HG03108 (cell line): ENCODE measurements at regions not wholly inside any gene's neighbourhood (a gene's known extent, or its start where the extent isn't known, plus 50 kb on each side); places are given as distances from the start of the nearest gene placed in this dataset.
"Not testable (repeated sequence)": the region's sequence is repeated elsewhere in the genome, so short reads cannot be mapped to it uniquely, and the experiment has no call there.

Experiments used
- ATAC-seq: cut with Tn5 transposase; IDR thresholded peaks from one replicate; pipeline ENCODE4 v1.9.1; 2021; ENCODE audit warnings: moderate library complexity; ENCODE audit not compliant: unreplicated experiment

DNA sequence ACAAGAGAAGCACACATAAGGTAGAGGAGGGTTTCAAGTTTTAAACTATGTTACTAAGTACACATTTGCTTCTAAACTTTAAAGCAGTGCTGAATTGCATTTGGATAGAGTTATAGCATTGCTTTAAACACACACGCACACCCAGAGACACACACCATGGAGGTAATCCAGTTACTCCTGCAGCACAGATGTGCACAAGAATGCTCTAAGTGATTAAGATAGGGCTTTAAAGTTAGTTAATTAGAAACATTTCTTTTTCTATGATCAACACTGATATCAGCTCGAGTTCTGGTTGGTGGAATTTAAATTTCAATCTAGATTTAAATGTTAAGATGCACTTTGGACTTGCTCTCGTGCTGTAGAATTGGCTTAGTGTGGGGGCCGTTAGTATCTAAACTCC is 492.3 kb downstream of the ZEB2 start:
- ATAC-seq: no peak

DNA sequence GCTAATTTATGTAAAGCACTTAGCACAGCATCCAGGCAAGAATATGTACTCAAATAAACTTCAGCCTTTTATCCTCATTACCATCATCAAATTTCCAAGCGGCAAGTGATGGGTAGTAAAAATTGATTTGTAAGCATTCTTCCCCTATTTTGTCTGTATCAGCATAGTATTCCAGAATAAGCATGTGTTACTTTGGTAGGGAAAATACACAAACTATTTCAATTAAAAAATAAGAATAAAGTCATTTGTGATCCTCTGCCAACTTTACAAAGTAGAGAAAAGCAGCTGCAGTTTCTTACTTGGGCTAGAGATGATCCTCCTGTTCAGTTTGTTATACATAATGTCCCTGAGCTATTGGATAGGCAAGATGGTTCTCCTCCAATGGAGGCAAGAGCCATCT is 493.2 kb downstream of the ZEB2 start:
- ATAC-seq: no peak

DNA sequence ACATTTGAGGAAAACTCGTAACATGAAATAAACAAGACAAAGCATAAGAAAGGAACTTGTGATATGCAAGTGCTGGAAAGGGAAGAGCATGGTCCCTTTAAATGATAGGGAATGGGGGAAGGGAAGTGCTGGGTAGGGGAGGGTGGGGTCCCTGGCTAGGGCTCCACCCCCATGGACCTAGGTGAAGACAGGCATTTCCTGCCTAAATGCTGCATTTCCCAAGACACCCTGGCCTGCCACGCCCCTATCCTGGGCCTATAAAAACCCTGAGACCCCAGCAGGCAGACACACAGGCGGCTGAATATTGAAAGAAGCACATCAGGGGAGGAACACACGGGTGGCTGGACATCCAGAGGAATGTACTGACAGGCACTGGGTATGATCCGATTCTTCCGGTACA is 499.9 kb downstream of the ZEB2 start:
- ATAC-seq: no peak

DNA sequence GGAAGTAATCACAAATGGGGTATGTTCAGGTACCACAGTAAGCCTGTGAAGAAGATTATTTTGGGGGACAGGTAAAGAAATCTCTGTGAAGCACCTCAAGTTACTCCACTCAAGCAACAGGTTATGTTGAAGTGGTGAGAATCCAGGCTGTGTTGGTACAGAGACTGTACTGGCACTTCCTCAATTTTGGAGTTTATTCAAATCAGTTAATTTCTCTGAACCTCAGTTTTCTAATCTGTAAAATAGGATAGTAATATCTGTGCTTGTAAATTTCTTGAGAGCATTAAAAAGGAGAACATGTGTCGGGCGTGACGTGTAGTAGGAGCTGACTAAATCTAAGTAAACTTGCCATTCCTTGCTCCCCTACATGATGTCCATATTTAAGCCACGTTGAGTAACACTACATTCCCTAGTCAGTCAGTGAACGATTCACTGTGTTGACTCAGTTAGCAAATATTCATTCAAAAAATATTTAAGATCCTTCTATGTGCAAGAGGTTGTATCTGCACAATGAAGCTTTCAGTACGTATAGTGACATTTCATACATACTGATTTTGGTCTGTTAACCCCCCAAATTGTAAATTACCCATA is 504.2 kb downstream of the ZEB2 start:
- ATAC-seq: no peak

DNA sequence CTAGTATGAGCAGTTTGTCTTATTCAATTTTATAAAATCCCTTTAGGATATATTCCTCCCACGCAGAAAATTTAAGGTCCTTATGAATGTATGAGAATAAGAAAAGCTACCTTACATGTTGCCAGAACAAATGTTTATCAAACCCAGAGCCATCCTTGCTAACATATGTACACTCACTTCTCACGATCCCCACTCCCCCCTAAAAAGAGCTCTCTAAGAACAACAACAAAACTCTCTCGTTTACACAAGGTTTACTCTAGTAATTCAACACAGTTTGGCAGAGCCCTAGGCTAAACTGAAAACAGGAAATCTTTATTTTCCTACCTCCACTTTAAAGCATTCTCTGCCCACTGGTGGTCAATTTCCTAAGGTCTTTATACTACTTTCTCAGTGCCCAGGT is 504.9 kb downstream of the ZEB2 start:
- ATAC-seq: no peak

DNA sequence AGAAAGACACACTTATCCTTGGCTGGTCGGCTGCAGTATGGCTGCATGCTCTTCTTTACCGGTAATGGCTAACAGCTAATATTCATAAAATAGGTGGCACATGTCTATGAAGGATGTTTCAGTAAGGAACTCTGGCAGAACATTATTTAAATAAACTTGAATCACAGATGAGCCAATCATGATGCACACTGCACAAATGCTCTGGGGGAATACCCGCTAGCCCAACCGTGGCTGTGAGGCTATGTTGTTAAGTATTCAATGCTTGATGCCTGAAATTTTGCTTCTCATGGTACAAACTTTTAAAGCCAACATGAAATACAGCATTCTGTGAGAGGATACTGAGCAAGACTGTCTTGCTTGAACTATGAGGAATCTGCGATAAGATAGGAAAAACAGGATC is 505.8 kb downstream of the ZEB2 start:
- ATAC-seq: no peak

DNA sequence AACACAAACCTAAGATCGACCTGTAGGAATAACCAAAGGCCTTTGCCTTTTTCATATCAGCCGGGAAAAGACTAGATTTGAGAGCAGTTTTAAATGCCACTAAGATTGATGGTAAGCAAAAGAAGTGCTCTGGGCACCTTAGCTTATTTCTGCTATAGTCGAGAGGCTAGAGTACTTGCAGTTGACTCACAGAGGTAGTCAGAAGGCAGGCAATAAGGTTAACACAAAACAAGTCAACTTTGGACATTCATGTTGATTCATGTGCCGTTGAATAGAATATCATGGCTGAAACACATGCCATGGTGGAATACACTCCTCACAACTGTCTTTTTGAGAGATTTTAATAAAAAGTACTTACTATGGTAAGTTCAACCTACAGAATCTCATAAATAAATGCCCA is 507.6 kb downstream of the ZEB2 start:
- ATAC-seq: no peak

DNA sequence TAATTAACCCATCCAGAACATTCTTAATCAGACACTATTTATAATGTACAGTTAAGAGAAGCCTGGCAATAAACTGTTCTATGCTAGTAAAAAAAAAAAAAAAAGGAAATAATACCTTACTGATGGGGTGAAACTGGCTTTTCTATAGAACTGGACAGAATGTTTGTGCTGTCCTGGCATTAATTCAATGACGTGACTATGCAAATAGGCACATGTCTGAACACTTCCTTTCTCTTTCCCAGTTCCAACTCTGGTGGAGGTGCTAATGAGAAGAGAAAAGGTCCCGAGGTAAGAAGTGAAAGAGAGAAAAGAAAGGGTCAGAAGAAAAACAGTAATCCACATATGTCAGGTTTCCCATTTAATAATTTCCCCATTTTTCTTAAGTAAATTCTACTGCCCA is 508.4 kb downstream of the ZEB2 start:
- no peak for ATAC-seq

DNA sequence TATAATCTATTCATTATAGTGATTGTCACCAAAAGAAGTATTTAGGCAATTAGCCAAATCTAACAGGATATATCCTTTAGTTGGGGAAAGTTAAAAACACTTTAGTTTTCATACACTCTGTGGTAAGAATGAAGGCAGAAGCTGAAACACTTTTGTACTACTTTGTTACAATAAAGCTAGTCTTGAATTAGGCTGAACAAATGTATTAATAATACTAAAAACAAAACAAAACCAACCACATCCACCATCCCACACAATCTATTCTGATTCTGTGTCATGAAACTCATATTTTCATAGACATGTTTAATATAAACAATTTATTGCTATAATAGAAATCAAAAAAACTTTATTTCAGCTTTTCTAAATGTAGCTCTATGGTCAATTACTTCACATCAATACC is 508.8 kb downstream of the ZEB2 start:
- no peak for ATAC-seq

DNA sequence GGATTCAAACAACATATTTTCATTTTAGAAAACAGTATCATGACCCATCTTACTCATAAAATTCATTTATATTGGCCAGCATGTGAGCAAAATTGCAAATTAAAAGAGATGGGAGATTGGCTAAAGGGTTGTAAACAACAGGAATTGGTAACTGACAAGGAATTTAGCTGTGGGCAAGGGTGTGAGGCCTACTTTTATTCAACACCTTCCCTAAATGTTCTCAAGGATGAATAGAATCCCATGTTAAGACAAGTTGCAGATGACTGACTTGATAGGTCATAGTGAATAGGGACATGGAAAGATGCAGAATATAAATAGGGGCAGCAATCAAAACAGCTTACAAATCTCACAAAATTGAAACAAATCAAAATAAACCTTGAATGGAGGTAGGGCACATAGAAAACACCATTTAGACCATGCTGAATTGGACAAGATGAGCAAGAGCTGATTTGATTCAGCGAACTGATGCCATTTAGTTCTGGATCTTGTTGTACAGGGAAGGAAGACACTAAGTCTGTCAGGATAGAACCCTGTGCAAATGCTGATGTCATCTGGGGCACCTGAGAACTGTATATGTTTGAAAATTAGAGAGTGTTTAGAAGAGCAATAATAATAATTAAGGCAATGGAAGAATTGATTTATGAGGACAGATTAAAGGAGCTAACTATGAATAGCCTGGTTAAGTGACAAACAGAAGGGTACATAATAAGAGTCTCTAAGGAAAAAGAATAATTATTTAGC is 509.7 kb downstream of the ZEB2 start:
- ATAC-seq: no peak

DNA sequence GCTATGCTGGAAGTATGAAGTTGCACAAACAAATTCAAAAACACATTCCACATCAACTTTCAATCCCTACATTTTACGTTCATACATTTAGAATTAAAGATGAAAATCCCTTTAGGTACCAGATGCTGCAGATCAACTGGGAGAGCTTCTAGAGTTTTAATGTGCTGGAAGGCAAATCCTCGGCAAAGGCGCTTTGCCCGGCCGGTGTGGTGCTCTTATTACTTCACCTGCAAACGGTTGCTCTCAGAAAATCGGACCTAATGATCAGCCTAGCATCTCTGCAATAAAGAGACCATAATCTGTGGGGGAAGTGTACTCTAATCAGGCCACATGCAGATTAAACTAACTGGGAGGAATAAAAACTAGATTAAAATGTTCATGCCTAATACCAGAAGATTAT is 513.8 kb downstream of the ZEB2 start:
- no peak for ATAC-seq

DNA sequence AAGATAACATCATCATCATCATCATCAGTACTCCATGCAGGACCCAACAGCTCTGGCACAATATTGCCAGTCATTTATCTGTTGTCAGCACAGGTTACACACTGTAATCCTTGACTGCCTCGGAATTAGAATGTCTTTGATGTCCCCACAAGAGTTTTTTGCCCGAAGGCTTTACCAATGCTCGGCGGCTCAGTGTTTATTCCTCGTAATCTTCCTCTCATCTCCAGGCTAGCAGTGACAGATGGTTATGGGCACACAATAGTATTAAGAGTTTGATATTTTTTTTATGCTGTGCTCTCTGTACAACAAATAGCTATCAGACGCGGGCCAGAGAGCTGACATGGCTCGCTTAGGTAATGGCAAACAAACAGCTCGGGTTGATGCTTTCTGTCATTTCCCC is 515.2 kb downstream of the ZEB2 start:
- no peak for ATAC-seq

DNA sequence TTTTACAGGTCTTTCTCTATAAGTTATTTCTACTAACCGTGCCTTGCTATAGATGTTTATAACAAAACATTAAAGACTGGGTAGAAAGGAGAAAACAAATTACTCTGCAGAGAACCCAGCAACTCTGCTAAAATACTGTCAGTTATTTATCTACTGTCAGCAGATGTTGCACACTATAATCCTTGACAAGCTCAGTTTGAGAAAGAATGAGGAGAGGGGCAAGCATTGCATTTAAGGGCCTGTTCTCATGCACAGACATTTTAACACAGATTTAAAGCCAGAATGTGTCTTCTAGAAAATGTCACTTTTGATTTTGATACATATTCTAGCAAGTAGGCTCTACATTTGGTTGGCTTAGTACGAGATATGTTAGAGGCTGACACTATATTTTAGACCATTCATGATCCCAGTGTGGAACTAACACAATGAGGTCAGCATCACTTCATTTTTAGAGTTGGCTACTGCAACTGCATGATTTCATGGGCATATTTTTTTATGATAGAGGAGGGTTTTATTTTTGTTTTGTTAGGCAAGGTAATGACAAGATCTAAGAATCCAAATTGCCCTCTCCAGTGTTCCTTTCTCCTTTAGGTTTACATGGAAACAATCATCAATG is 516.4 kb downstream of the ZEB2 start:
- no peak for ATAC-seq

DNA sequence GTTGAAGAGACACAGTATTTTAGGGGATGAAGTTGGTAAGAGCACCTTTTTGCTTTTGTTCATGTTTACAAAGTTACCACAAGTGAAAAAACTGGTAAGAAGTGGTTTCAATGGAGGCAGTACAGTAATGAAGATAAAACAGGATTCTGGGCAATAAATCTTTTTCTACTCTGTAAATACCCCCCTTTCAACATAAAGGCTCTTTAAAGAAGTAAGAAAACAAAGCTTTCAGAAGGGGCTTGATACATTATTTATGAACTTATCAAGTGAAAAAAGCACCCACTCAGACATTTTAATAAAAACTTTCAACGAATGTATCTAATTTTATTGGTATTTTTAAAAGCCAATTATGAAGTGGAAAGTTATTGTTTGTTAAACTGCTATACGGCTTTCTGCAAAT is 522.9 kb downstream of the ZEB2 start:
- no peak for ATAC-seq

DNA sequence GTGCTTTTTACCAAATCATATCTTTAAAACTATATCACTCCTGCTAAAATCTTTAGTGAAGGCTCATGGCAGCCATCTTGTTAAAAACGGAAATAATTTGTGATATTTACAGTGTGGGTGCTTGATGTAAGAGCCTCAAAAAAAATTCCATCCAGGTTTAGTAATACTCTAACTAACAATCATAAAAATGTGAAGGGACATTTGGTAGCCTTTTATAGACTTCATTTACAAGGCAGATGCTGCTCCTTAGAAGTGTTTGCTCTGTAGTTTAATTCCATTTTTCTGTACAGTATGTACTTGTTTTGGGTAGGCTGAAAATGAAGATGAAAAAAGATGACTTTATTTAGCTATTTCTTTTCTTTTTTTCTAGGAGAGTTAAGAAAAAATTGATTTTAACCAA is 525.0 kb downstream of the ZEB2 start:
- no peak for ATAC-seq

DNA sequence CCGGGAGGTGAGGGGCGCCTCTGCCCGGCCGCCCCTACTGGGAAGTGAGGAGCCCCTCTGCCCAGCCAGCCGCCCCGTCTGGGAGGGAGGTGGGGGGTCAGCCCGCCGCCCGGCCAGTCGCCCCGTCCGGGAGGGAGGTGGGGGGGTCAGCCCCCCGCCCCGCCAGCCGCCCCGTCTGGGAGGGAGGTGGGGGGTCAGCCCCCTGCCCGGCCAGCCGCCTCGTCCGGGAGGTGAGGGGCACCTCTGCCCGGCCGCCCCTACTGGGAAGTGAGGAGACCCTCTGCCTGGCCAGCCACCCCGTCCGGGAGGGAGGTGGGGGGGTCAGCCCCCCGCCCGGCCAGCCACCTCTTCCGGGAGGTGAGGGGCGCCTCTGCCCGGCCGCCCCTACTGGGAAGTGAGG is 528.3 kb downstream of the ZEB2 start:
- ATAC-seq: not testable (repeated sequence)

DNA sequence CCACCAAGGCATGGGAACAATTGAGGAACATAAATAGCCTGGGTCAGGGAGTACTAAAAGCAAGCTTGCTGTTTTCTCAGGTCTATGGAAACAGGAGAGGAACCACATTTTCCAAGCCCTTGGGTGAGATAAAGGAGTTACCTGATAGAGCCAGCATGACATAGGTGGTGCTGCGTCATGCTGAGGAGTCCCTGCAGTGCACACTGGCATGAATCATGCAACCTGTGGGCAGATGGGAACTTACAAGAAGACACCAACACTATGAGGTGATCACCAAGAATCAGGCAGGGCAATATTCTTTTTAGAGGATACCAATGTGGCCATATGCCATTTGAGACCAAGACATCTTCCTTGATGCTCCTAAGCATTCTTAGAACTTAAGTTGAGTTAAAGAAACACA is 531.8 kb downstream of the ZEB2 start:
- no peak for ATAC-seq

DNA sequence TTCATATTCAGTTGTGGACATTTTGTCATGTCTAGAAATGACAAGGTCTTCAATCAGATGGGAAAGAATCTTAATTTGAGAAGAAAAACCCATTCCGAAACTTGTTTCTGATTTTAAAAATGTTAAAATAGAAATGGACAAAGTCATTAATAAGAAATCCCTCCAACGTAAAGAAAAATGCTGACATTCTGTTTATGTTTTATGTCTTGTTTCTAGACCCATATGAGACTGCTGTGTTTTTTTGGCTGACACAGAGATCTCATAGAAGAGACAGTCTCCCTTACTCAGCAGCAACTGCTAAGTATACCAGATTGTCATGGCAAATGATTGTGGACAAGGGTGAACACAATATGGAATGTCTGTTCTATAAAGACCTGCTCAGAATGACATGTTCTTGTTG is 538.5 kb downstream of the ZEB2 start:
- no peak for ATAC-seq

DNA sequence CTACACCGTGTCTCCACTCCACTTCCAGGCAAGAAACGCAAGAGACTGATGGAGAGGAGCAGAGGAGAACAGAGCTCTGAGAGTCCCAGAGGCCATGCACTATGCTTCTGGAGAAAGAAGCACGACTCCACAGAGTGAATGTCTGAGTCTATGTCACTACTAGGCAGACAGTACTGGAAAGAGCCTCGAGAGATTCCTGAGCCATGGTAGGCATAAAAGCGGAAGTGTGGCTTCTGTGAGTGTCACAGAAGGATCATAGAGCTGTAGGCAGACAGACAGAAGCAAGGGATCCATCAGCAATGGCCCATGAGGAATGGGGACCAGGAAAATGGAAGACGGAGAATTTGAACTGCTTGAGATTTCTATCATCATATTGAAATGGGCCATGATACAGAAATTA is 542.6 kb downstream of the ZEB2 start:
- no peak for ATAC-seq

DNA sequence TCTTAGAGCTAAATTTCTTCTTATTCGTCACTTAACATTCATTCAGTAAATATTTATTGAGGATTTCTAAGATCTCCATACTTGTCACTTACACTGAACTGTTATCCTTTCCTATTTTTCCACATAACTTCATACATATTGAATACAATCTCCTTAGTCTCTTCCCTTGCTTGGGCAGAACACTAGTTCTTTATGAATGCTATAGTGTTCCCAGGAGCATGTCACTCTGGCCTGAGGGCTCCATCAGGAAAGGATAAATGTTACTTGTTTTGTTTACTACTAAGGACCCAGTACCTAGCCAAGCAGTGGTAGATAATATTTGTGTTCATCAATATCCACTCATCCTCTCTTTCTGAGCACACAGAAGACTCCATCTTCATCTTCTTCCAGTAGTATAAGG is 544.7 kb downstream of the ZEB2 start:
- no peak for ATAC-seq

DNA sequence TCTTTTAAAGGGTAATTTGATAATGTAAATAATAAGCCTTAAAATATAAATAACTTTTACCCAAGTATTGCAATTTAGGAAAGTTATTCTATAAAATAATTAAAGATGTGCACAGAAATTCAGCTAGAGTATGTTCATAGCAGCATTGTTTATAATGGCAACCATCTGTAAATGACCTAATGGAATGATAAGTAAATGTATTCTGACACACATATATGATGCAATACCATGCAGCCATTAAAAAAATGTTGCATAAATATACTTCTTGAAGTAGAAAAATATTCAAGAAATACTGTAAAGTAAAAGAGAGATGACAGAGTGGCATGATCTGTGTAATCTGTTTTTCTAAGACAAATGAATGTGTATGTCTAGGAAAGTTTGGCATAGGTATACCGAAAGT is 545.7 kb downstream of the ZEB2 start:
- ATAC-seq: no peak

DNA sequence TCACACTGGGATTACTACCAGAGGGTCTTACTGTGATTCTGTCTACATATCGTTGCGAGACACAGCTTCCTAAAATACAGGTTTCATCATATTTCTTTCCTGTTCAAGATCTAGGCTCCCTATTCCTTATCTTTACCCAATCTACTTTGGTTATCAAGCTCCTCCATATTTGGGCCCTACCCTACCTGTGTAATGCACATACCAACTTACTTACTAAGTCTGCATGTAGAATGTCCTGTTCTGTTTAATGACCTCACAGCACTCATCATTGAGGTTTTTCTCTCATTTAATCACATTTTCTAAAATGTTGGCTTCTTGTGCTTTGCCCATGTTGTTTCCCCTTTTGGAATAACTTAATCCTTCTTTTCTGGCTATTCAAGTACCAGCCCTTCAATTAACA is 551.1 kb downstream of the ZEB2 start:
- no peak for ATAC-seq

DNA sequence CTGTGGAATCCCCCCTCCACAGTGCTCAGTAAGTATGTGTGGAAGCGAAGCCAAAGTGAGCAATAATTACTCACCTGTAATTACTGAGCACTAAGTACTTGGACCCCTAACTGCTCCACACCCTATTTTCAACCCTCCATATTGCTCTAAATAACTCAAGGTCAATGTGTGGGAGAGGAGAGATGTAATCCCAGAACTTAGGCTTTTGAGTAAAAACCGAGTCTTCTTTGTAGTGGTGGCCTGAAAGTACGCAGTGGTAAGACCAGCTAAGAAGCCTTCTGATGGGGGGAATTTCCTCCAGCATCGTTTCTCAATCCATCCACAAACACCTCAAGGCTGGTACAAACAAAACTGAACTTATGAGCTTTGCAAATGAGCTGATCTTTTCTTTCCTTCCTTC is 551.6 kb downstream of the ZEB2 start:
- ATAC-seq: no peak
